Testis (tissue), 2 donors: ENCODE measurements at regions not wholly inside any gene's neighbourhood (a gene's known extent, or its start where the extent isn't known, plus 50 kb on each side); places are given as distances from the start of the nearest gene placed in this dataset.

Experiments used
- POLR2A ChIP-seq: fragments of 450-650 bp; IDR thresholded peaks from one replicate; pipeline ENCODE4 v1.6.1; 2017; ENCODE audit warnings: antibody characterized with exemption, mild to moderate bottlenecking, moderate library complexity
- TF ChIP-seq, protein P1 (sequence below), 3 experiments: fragments of 450-650 bp in 2 of 3; fragments of 200-600 bp in 1 of 3; sonication (generic) in 1 of 3; IDR thresholded peaks; one replicate each; pipeline ENCODE4 v1.5.1; 2016 to 2019; ENCODE audit warnings: antibody characterized with exemption in 3 of 3, mild to moderate bottlenecking in 2 of 3, moderate library complexity in 1 of 3

DNA sequence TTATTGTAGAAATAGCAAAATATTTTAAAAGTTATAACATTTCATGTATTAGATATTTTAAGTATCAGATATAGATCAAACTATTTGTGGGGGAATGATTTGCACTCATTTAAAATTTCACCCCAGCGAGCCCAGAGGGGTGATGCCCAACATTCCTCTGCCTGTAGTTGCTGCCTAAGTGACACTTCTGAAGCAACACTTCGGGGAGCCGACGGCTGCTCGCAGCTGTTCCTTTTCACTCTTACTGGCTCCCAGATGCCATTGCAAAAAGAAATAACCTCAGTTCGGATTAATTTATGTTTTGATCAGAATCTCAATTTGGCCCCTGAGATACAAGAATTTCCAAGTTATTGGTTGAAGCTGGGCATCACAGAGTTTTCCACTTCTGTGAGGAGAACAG, 603.8 kb downstream of the PLCL1 start:
- no peak for TF ChIP-seq POLR2A
- TF ChIP-seq, protein P1, sequence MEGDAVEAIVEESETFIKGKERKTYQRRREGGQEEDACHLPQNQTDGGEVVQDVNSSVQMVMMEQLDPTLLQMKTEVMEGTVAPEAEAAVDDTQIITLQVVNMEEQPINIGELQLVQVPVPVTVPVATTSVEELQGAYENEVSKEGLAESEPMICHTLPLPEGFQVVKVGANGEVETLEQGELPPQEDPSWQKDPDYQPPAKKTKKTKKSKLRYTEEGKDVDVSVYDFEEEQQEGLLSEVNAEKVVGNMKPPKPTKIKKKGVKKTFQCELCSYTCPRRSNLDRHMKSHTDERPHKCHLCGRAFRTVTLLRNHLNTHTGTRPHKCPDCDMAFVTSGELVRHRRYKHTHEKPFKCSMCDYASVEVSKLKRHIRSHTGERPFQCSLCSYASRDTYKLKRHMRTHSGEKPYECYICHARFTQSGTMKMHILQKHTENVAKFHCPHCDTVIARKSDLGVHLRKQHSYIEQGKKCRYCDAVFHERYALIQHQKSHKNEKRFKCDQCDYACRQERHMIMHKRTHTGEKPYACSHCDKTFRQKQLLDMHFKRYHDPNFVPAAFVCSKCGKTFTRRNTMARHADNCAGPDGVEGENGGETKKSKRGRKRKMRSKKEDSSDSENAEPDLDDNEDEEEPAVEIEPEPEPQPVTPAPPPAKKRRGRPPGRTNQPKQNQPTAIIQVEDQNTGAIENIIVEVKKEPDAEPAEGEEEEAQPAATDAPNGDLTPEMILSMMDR (IDR thresholded peaks at IDR 0.05) = no peak
